Pancreas (tissue), 10 donors: ENCODE measurements at regions not wholly inside any gene's neighbourhood (a gene's known extent, or its start where the extent isn't known, plus 50 kb on each side); places are given as distances from the start of the nearest gene placed in this dataset.

Source experiments
- ATAC-seq, 4 donors: fragments of 200-7000 bp; cut with Tn5 transposase; one replicate each; pipeline versions ENCODE4 v1.8.0 to v1.9.1; 2020; ENCODE audit warnings: mild to moderate bottlenecking in 4 of 4, moderate library complexity in 4 of 4
- DNase-seq, 6 donors: peaks; one replicate each; pipeline ENCODE4 v3.0.0-alpha.2; 2020
- FAIRE-seq: peaks from 2 replicates; lab custom pipeline; 2012; peaks lifted over from hg19 to GRCh38; lab: Jason Lieb, UNC
- H3K27ac ChIP-seq, 4 donors: fragments of 200-600 bp; sonication (generic); 1 replicate in 3 of 4; 2 replicates in 1 of 4; pipeline versions ENCODE4 v1.5.0 to v1.8.0; 2020
- H3K27me3 ChIP-seq, 4 donors: fragments of 200-600 bp; one replicate each; pipeline ENCODE4 v1.8.0; 2021
- H3K36me3 ChIP-seq, 3 donors: fragments of 200-600 bp; sonication (generic) in 1 of 3; one replicate each; pipeline versions ENCODE4 v1.5.0 to v1.8.0; 2020 to 2021
- H3K4me1 ChIP-seq, 3 donors: fragments of 200-600 bp; one replicate each; pipeline ENCODE4 v1.8.0; 2021
- H3K4me3 ChIP-seq, 4 donors: fragments of 200-600 bp; sonication (generic) in 2 of 4; one replicate each; pipeline versions ENCODE4 v1.5.0 to v1.8.0; 2020 to 2021
- H3K9me3 ChIP-seq, 4 donors: fragments of 200-600 bp; one replicate each; pipeline ENCODE4 v1.8.0; 2021
- WGBS, 2 donors: extraction: QIAGEN DNeasy Blood & Tissue Kit; methylation state at CpG; one replicate each; pipeline ENCODE4 v1.1.7; 2013; 5-methylcytosine and 5-hydroxymethylcytosine counted together
- intact Hi-C, 3 donors: fragments of 100-400 bp; cut with DNase I; formaldehyde crosslinking; loops; one replicate each; pipeline versions ENCODE4 v1.11.1 to v1.14.2; 2022
- TF ChIP-seq, protein P1 (sequence below), 4 donors: fragments of 200-600 bp; sonication (generic) in 3 of 4; IDR thresholded peaks; one replicate each; pipeline versions ENCODE4 v1.5.0 to v1.8.0; 2021; ENCODE audit warnings: antibody characterized with exemption in 4 of 4
- donor health status: healthy with polysubstance abuse.
- donor health status: DM: no; HTN: no; CAD: no; lungs with moderate emphysema.
- donor health status: DM: no; HTN: no; CAD: no.
- donor health status: control.
- donor health status: control.
- donor health status: Bipolar disorder and iron deficiency.
- donor health status: DM: yes; HTN: yes; CAD: no.
- donor health status: DM: no; HTN: no; CAD: no.
- donor health status: DM: no; HTN: no; CAD: no.
- donor health status: DM: yes; HTN: yes; CAD: no.

GRCh38 chr12:114776731-114777442 lies 92.9 kb upstream of the TBX3 start:
- H3K27me3 ChIP-seq = no peaks in the 10 kb centered on the region
- H3K4me3 ChIP-seq = no peak overlapping the region
- no peaks in the 10 kb centered on the region for H3K36me3 ChIP-seq
- no peaks in the 10 kb centered on the region for H3K9me3 ChIP-seq
- intact Hi-C loops = no loop called here
- TF ChIP-seq, protein P1, sequence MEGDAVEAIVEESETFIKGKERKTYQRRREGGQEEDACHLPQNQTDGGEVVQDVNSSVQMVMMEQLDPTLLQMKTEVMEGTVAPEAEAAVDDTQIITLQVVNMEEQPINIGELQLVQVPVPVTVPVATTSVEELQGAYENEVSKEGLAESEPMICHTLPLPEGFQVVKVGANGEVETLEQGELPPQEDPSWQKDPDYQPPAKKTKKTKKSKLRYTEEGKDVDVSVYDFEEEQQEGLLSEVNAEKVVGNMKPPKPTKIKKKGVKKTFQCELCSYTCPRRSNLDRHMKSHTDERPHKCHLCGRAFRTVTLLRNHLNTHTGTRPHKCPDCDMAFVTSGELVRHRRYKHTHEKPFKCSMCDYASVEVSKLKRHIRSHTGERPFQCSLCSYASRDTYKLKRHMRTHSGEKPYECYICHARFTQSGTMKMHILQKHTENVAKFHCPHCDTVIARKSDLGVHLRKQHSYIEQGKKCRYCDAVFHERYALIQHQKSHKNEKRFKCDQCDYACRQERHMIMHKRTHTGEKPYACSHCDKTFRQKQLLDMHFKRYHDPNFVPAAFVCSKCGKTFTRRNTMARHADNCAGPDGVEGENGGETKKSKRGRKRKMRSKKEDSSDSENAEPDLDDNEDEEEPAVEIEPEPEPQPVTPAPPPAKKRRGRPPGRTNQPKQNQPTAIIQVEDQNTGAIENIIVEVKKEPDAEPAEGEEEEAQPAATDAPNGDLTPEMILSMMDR (IDR thresholded peaks at IDR 0.05) = no peak
- no peaks in the 10 kb centered on the region for H3K4me1 ChIP-seq
- ATAC-seq (no peak), FAIRE-seq (no peak), DNase-seq (no peak)
- no peak overlapping the region for H3K27ac ChIP-seq
- WGBS, 2 donors = 66 to 74% methylated on average over 15 of the region's 15 CpGs

DNA sequence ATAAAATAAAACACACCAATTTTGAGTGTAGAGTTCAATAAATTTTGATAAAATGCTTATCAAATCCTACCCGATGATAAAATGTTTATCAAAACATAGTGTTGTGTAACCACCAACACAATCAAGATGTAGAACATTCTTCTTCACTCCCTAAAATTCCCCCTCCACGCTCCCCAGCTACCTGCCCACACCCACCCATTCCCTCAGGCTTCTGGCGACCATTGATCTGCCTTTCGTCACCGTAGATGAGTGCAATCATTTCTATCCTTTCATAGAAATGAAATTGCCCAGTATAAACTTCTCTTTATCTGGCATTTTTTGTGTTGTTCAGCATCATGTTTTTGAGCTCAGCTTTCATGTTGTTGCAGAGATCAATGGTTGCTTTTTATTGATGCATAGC lies 90.7 kb upstream of the TBX3 start:
- H3K4me3 ChIP-seq = no peak overlapping the region
- TF ChIP-seq, protein P1 (IDR thresholded peaks at IDR 0.05) = no peak
- ATAC-seq (no peak), DNase-seq (no peak), FAIRE-seq (no peak)
- H3K4me1 ChIP-seq = no peaks in the 10 kb centered on the region
- 63 to 82% methylated on average over 5 of the region's 5 CpGs for WGBS, 2 donors
- no peak overlapping the region for H3K27ac ChIP-seq
- H3K36me3 ChIP-seq = no peaks in the 10 kb centered on the region
- H3K27me3 ChIP-seq = no peaks in the 10 kb centered on the region
- intact Hi-C loops = no loop called here
- H3K9me3 ChIP-seq = no peaks in the 10 kb centered on the region

GRCh38 chr12:114774197-114774596 lies 90.2 kb upstream of the TBX3 start:
- Histone ChIP-seq H3K36me3 (no peaks in the 10 kb centered on the region), H3K27me3 (no peaks in the 10 kb centered on the region), H3K9me3 (no peaks in the 10 kb centered on the region), H3K4me1 (no peaks in the 10 kb centered on the region), H3K4me3 (no peak overlapping the region), H3K27ac (no peak overlapping the region)
- WGBS, 2 donors = 76 to 81% methylated on average over 11 of the region's 11 CpGs
- no peak for DNase-seq
- no peak for ATAC-seq
- no peak for FAIRE-seq
- intact Hi-C loops = no loop called here
- TF ChIP-seq, protein P1 (IDR thresholded peaks at IDR 0.05) = no peak

DNA sequence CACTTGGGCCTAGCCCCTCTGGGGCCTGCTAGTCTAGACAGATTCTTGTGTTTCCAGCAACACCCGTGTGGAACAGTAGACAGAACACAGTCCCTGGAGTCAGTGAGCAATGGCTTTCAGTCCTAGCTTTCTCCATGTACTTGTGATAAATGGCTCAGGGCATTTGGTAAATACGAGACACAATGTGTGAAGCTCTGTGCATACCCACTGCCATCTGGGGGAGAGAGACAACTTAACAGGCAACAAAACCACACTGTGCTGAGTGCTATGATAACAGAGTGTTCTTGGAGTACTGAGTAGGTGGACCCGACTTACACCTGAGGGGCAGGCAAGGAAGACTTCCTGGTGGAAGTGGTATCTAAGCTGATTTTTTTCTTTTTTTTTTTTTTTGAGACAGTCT lies 86.3 kb upstream of the TBX3 start:
- intact Hi-C loops = no loop called here
- H3K4me1 ChIP-seq = no peaks in the 10 kb centered on the region
- DNase-seq (no peak), ATAC-seq (no peak), FAIRE-seq (no peak)
- no peaks in the 10 kb centered on the region for H3K9me3 ChIP-seq
- H3K27me3 ChIP-seq = no peaks in the 10 kb centered on the region
- no peak overlapping the region for H3K27ac ChIP-seq
- H3K36me3 ChIP-seq = no peaks in the 10 kb centered on the region
- 73 to 76% methylated on average over 3 of the region's 3 CpGs for WGBS, 2 donors
- TF ChIP-seq, protein P1 (IDR thresholded peaks at IDR 0.05) = no peak
- no peak overlapping the region for H3K4me3 ChIP-seq

- intact Hi-C loops = no loop called here
- no peak for DNase-seq
- Histone ChIP-seq H3K9me3 (no peaks in the 10 kb centered on the region), H3K4me3 (no peak overlapping the region), H3K27me3 (no peaks in the 10 kb centered on the region), H3K27ac (no peak overlapping the region), H3K36me3 (no peaks in the 10 kb centered on the region), H3K4me1 (no peaks in the 10 kb centered on the region)
- FAIRE-seq = no peak
- WGBS, 2 donors = 83 to 91% methylated on average over 4 of the region's 4 CpGs
- TF ChIP-seq, protein P1 (IDR thresholded peaks at IDR 0.05) = no peak
- no peak for ATAC-seq
Measured at GRCh38 chr12:114769634-114770033, 85.7 kb upstream of the TBX3 start.
